ENCODE measurements at regions not wholly inside any gene's neighbourhood (a gene's known extent, or its start where the extent isn't known, plus 50 kb on each side); places are given as distances from the start of the nearest gene placed in this dataset.

DNA sequence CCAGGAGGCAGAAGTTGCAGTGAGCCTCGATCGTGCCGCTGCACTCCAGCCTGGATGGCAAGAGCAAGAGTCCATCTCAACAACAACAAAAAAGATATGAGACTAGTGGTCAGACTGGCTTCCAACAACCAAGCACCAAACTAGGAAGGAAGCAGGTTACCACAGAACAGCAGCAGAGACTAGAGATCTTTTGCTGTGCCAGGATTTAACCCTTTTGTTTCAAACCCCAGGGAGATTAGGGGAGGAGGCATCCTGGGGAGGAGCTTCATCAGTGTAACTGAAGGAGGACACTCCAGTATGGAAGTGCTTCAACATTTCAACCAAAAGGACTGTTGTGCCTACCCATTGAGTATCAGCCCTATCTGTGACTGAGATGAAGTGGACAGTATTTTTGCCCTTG lies 240.3 kb downstream of the ZIC1 start:
- no peak for TF ChIP-seq CTCF (IDR thresholded peaks at IDR 0.05; ENCODE audit: poor library complexity, severe bottlenecking)
- TF ChIP-seq REST (IDR thresholded peaks at IDR 0.05; ENCODE audit: borderline replicate concordance) = no peak
